Calu3 (cell line): ENCODE measurements at regions not wholly inside any gene's neighbourhood (a gene's known extent, or its start where the extent isn't known, plus 50 kb on each side); places are given as distances from the start of the nearest gene placed in this dataset.

ENCODE experiments used
- BruUV-seq: library from RNA; stranded (reverse); fragments of 400-500 nt; replicated peaks from 2 replicates; lab custom pipeline; 2021; lab: Mats Ljungman, UMichigan
- CTCF ChIA-PET: fragments of 300-600 bp; sonication (Branson Sonifier 250); formaldehyde crosslinking; loops from one replicate; lab custom pipeline; 2022; ENCODE audit warnings: antibody characterized with exemption; lab: Charles Lee
- DNase-seq: peaks from one replicate; pipeline ENCODE4 v3.0.0; 2022
- H3K27ac Mint-ChIP-seq: one replicate; pipeline ENCODE4 v1.8.0; 2022; ENCODE audit warnings: mixed read lengths; ENCODE audit not compliant: unreplicated experiment
- H3K27me3 Mint-ChIP-seq: one replicate; pipeline ENCODE4 v1.8.0; 2022; ENCODE audit warnings: mixed read lengths; ENCODE audit not compliant: unreplicated experiment
- H3K36me3 Mint-ChIP-seq: one replicate; pipeline ENCODE4 v1.8.0; 2022; ENCODE audit warnings: mild to moderate bottlenecking, moderate library complexity, mixed read lengths; ENCODE audit not compliant: insufficient read depth, unreplicated experiment
- H3K4me1 Mint-ChIP-seq: one replicate; pipeline ENCODE4 v1.8.0; 2022; ENCODE audit warnings: mild to moderate bottlenecking, low read depth, mixed read lengths; ENCODE audit not compliant: unreplicated experiment
- H3K4me3 Mint-ChIP-seq: one replicate; pipeline ENCODE4 v1.8.0; 2022; ENCODE audit warnings: mild to moderate bottlenecking, low read depth, moderate library complexity, mixed read lengths; ENCODE audit not compliant: unreplicated experiment
- H3K9me3 Mint-ChIP-seq: one replicate; pipeline ENCODE4 v1.8.0; 2022; ENCODE audit warnings: low read depth, mixed read lengths; ENCODE audit not compliant: unreplicated experiment
- CTCF ChIP-seq: fragments of 200-600 bp; IDR thresholded peaks from one replicate; pipeline ENCODE4 v1.8.0; 2022; ENCODE audit warnings: antibody characterized with exemption; ENCODE audit not compliant: unreplicated experiment
- intact Hi-C: fragments of 100-400 bp; cut with micrococcal nuclease; formaldehyde crosslinking; loops from one replicate; pipeline ENCODE4 v1.10.0; 2022; ENCODE audit not compliant: unreplicated experiment

GRCh38 chr1:30248373-30248772 lies 475.0 kb downstream of the MATN1 start:
- TF ChIP-seq CTCF = no peak
- Mint-ChIP-seq H3K9me3 (no peaks in the 10 kb centered on the region), H3K27me3 (peaks cover 92% of the 10 kb centered on the region)

GRCh38 chr1:30244801-30245200 lies 478.6 kb downstream of the MATN1 start:
- Mint-ChIP-seq H3K36me3 (no peaks in the 10 kb centered on the region), H3K27ac (no peak overlapping the region), H3K27me3 (peaks cover 90% of the 10 kb centered on the region), H3K4me3 (no peak overlapping the region), H3K9me3 (no peaks in the 10 kb centered on the region), H3K4me1 (no peaks in the 10 kb centered on the region)
- no peak for DNase-seq
- no peak for TF ChIP-seq CTCF
- no TSS peak for BruUV-seq
- intact Hi-C loops = no loop called here
- CTCF ChIA-PET = no interaction called here

More at GRCh38 chr1:30248373-30248772, 475.0 kb downstream of the MATN1 start:
- intact Hi-C loops = no loop called here
- DNase-seq = no peak
- no TSS peak for BruUV-seq
- no peaks in the 10 kb centered on the region for H3K36me3 Mint-ChIP-seq
- H3K27ac Mint-ChIP-seq = no peak overlapping the region
- no peak overlapping the region for H3K4me3 Mint-ChIP-seq
- H3K4me1 Mint-ChIP-seq = no peaks in the 10 kb centered on the region
- CTCF ChIA-PET = no interaction called here

- no TSS peak for BruUV-seq
- CTCF ChIA-PET = no interaction called here
- TF ChIP-seq CTCF = no peak
- intact Hi-C loops = no loop called here
- Mint-ChIP-seq H3K4me1 (no peaks in the 10 kb centered on the region), H3K9me3 (no peaks in the 10 kb centered on the region), H3K27me3 (peaks cover 93% of the 10 kb centered on the region), H3K4me3 (no peak overlapping the region), H3K27ac (no peak overlapping the region), H3K36me3 (no peaks in the 10 kb centered on the region)
- no peak for DNase-seq
Observed at GRCh38 chr1:30242722-30243457, 480.5 kb downstream of the MATN1 start.

GRCh38 chr1:30242168-30242567 lies 481.2 kb downstream of the MATN1 start:
- Mint-ChIP-seq H3K4me3 (no peak overlapping the region), H3K4me1 (no peaks in the 10 kb centered on the region), H3K9me3 (no peaks in the 10 kb centered on the region), H3K36me3 (no peaks in the 10 kb centered on the region), H3K27ac (no peak overlapping the region), H3K27me3 (peaks cover 93% of the 10 kb centered on the region)
- intact Hi-C loops = no loop called here
- no peak for DNase-seq
- CTCF ChIA-PET = no interaction called here
- no TSS peak for BruUV-seq
- no peak for TF ChIP-seq CTCF
